HFFc6 (cell line): ENCODE measurements at regions not wholly inside any gene's neighbourhood (a gene's known extent, or its start where the extent isn't known, plus 50 kb on each side); places are given as distances from the start of the nearest gene placed in this dataset.

Experiments
- DNase-seq: peaks from one replicate; pipeline ENCODE4 v3.0.0-alpha.2; 2018
- H3K27ac Mint-ChIP-seq: 2 replicates; pipeline ENCODE4 v1.8.0; 2020; ENCODE audit warnings: mild to moderate bottlenecking, mixed read lengths
- H3K27me3 Mint-ChIP-seq: 2 replicates; pipeline ENCODE4 v1.8.0; 2021; ENCODE audit warnings: mild to moderate bottlenecking, moderate library complexity, mixed read lengths; ENCODE audit not compliant: insufficient read depth
- H3K36me3 Mint-ChIP-seq: 2 replicates; pipeline ENCODE4 v1.8.0; 2021; ENCODE audit warnings: low read depth, mixed read lengths
- H3K4me1 Mint-ChIP-seq: 2 replicates; pipeline ENCODE4 v1.8.0; 2020; ENCODE audit warnings: low read depth, mixed read lengths
- H3K4me3 Mint-ChIP-seq: 2 replicates; pipeline ENCODE4 v1.8.0; 2020; ENCODE audit warnings: mild to moderate bottlenecking, moderate library complexity, mixed read lengths
- H3K9me3 Mint-ChIP-seq: 2 replicates; pipeline ENCODE4 v1.8.0; 2020; ENCODE audit warnings: mild to moderate bottlenecking, mixed read lengths
- TF ChIP-seq, protein P1 (sequence below): fragments of 200-600 bp; sonication (generic); IDR thresholded peaks from 2 replicates; pipeline ENCODE4 v1.5.0; 2021; ENCODE audit warnings: antibody characterized with exemption, mild to moderate bottlenecking

DNA sequence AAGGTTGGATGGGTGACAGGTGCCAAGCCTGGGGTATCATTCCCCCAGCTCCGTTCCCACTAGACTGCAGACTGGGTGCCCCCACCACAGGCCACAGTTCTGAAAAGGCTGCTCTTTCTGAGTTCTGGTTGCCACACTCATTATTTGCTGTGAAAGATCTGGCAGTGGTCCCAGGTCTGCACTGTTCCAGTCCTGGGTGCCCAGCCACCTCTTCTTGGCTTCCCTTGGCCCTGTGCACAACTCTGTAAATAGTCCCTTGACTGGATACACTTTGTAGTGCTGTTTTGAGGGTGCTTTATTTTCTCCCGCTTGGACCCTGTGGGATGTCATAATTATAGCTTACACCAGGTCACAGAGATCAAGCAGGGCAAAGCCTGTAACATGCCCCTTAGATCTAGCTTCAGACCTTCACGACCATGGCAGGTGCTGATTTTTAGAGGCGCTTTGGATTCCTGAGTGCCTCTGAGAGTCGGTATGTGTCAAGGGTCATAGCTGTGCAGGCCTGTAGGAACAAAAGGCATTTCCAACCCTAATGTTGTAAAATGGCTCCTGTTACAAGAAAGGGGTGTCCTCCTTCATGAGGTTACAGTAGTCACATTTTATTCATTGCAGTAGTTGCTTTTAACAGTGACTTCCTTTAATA, 344.9 kb downstream of the ICE1 start:
- Mint-ChIP-seq H3K4me1 (no peaks in the 10 kb centered on the region), H3K9me3 (peaks cover 68% of the 10 kb centered on the region), H3K36me3 (no peaks in the 10 kb centered on the region), H3K27me3 (no peaks in the 10 kb centered on the region), H3K4me3 (no peak overlapping the region), H3K27ac (no peak overlapping the region)
- DNase-seq: no peak
- TF ChIP-seq, protein P1, sequence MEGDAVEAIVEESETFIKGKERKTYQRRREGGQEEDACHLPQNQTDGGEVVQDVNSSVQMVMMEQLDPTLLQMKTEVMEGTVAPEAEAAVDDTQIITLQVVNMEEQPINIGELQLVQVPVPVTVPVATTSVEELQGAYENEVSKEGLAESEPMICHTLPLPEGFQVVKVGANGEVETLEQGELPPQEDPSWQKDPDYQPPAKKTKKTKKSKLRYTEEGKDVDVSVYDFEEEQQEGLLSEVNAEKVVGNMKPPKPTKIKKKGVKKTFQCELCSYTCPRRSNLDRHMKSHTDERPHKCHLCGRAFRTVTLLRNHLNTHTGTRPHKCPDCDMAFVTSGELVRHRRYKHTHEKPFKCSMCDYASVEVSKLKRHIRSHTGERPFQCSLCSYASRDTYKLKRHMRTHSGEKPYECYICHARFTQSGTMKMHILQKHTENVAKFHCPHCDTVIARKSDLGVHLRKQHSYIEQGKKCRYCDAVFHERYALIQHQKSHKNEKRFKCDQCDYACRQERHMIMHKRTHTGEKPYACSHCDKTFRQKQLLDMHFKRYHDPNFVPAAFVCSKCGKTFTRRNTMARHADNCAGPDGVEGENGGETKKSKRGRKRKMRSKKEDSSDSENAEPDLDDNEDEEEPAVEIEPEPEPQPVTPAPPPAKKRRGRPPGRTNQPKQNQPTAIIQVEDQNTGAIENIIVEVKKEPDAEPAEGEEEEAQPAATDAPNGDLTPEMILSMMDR: no peak

DNA sequence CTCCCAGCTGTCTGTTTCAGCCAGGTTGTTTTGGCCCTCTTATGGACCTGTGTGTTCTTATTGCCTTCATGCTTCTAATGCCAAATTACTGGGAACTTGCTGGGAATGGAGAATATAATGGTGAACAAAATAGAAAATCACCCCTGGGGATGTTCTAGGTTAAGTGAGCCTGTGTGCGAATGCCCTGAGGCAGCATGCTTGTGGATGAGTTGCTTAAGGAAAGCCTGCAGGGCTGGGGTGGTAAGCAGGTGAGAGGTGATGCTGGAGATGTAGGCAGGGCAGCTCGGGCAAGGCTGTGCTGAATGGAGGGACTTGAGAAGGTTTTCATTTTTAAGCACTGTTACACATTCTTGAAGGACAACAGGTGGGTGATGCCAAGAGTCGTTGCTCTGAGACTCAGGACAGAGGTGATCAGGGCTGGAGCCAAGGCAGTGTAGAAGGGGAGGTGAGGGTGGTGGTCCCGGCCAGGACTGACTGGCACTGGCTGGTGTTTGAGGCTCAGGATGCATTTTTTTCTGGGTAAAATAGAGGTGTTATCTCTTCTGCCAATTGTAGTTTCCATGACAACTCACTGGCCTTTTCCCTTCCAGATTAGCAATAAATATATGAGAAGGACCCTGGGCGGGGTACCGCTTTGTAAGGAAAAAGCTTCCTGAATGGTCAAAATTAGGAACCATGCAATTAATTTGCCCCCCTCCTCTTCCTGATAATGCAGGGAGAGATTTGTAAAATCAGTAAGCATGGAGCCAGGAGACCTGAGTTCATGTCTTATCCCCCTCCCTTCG, 342.8 kb downstream of the ICE1 start:
- Mint-ChIP-seq H3K36me3 (no peaks in the 10 kb centered on the region), H3K9me3 (peaks cover 53% of the 10 kb centered on the region), H3K27ac (no peak overlapping the region), H3K27me3 (no peaks in the 10 kb centered on the region), H3K4me1 (no peaks in the 10 kb centered on the region), H3K4me3 (no peak overlapping the region)
- DNase-seq: no peak
- TF ChIP-seq, protein P1: no peak

DNA sequence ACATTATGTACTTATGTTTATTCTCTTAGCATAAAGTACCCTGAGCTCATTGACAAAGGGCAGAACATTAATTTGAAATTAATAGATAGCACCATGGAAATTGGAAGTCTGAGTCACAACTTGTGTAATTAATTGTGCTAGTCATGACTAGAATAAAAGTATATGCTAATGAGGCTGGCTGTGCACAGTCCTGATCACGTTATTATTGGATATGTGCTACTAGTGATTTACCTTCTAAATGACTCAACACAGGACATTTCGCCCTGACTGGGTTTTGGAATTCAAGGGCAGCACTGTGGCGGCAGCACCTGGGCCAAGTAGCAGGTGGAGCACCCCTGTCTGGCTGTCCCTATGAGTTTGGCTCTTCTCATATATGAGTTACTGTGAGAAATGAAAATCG, 341.8 kb downstream of the ICE1 start:
- TF ChIP-seq, protein P1: no peak
- Mint-ChIP-seq H3K27me3 (no peaks in the 10 kb centered on the region), H3K4me3 (no peak overlapping the region), H3K27ac (no peak overlapping the region), H3K4me1 (no peaks in the 10 kb centered on the region), H3K9me3 (peaks cover 47% of the 10 kb centered on the region), H3K36me3 (no peaks in the 10 kb centered on the region)
- no peak for DNase-seq

DNA sequence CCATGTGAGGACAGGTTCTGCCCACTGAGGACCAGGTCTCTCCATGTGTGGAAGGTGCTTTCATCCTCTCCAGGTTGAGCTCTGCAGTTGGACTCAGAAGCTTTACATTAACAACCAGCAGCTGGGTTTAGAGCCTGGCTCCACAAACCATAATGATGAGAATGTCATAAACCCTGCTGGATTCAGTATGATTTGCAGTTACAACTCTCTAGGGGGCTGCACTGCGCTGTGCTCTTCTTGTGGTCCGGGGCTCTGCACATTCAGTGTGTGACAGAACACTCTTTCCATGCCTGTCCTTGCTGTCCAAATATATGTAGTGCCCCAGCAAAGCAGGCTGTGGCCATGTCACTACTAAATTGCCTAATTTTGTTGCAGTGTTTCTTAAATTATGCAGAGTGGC, 334.3 kb downstream of the ICE1 start:
- H3K27ac Mint-ChIP-seq: no peak overlapping the region
- peaks cover 3% of the 10 kb centered on the region; the same call in 1 of the 2 replicates for H3K27me3 Mint-ChIP-seq
- no peaks in the 10 kb centered on the region; the same call in 1 of the 2 replicates for H3K36me3 Mint-ChIP-seq
- H3K4me3 Mint-ChIP-seq: no peak overlapping the region
- peaks cover 38% of the 10 kb centered on the region for H3K9me3 Mint-ChIP-seq
- no peaks in the 10 kb centered on the region for H3K4me1 Mint-ChIP-seq
- TF ChIP-seq, protein P1: no peak
- no peak for DNase-seq

DNA sequence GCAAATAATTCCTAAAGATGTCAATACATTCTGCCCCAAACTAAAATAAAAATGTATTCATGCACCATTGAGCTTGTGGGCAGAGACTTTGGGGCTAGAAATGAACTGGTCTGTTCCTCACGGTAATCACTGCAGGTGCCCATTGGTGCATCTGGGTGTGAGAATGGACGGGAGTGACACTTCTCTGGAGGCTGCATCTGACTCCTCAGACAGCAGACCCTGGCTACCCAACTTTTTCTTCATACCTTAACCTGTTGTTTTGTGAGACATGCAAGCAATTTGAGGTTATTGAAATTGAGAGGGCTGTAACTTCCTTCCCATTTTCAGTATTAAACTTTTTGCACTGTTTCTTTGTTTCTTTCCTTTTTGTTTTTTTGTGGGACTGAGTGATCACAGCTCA, 333.4 kb downstream of the ICE1 start:
- no peak for DNase-seq
- Mint-ChIP-seq H3K4me3 (no peak overlapping the region), H3K27me3 (peaks cover 3% of the 10 kb centered on the region; the same call in 1 of the 2 replicates), H3K27ac (no peak overlapping the region), H3K9me3 (peaks cover 39% of the 10 kb centered on the region), H3K4me1 (no peaks in the 10 kb centered on the region), H3K36me3 (no peaks in the 10 kb centered on the region; the same call in 1 of the 2 replicates)
- TF ChIP-seq, protein P1: no peak
